Bone marrow (tissue), 2 donors: ENCODE measurements at regions not wholly inside any gene's neighbourhood (a gene's known extent, or its start where the extent isn't known, plus 50 kb on each side); places are given as distances from the start of the nearest gene placed in this dataset.
"Not testable (repeated sequence)": the region's sequence is repeated elsewhere in the genome, so short reads cannot be mapped to it uniquely, and the experiment has no call there.

Experiments
- DNase-seq, 2 donors: peaks; one replicate each; lab custom pipeline; 2025; lab: John Stamatoyannopoulos, UW

GRCh38 chrX:96430756-96431455 lies 253.7 kb upstream of the DIAPH2 start:
- DNase-seq: no peak

- no peak for DNase-seq
Measured at GRCh38 chrX:96432647-96433046, 252.0 kb upstream of the DIAPH2 start.

GRCh38 chrX:96433409-96434077 lies 251.1 kb upstream of the DIAPH2 start:
- DNase-seq: no peak

- DNase-seq: no peak
Measured at GRCh38 chrX:96435378-96436035, 249.1 kb upstream of the DIAPH2 start.

GRCh38 chrX:96436105-96436504 lies 248.5 kb upstream of the DIAPH2 start:
- DNase-seq: no peak

- DNase-seq: no peak
Measured at GRCh38 chrX:96438803-96439202, 245.8 kb upstream of the DIAPH2 start.

- no peak for DNase-seq
Measured at GRCh38 chrX:96440941-96441340, 243.7 kb upstream of the DIAPH2 start.

GRCh38 chrX:96445531-96446065 lies 239.0 kb upstream of the DIAPH2 start:
- DNase-seq: no peak

GRCh38 chrX:96446524-96446923 lies 238.1 kb upstream of the DIAPH2 start:
- no peak for DNase-seq

- no peak for DNase-seq
Measured at GRCh38 chrX:96447161-96447560, 237.5 kb upstream of the DIAPH2 start.

GRCh38 chrX:96449191-96449590 lies 235.5 kb upstream of the DIAPH2 start:
- no peak for DNase-seq

- no peak for DNase-seq
Measured at GRCh38 chrX:96449896-96450295, 234.7 kb upstream of the DIAPH2 start.

- no peak for DNase-seq
Measured at GRCh38 chrX:96453139-96453538, 231.5 kb upstream of the DIAPH2 start.

- no peak for DNase-seq
Measured at GRCh38 chrX:96455078-96455477, 229.6 kb upstream of the DIAPH2 start.

- no peak for DNase-seq
Measured at GRCh38 chrX:96464880-96465558, 219.6 kb upstream of the DIAPH2 start.

- no peak for DNase-seq
Measured at GRCh38 chrX:96474029-96474740, 210.5 kb upstream of the DIAPH2 start.

GRCh38 chrX:96474741-96475125 lies 209.9 kb upstream of the DIAPH2 start:
- DNase-seq: no peak

GRCh38 chrX:96480081-96480480 lies 204.6 kb upstream of the DIAPH2 start:
- DNase-seq: no peak

GRCh38 chrX:96481831-96482230 lies 202.8 kb upstream of the DIAPH2 start:
- no peak for DNase-seq

GRCh38 chrX:96483647-96484160 lies 200.9 kb upstream of the DIAPH2 start:
- no peak for DNase-seq

GRCh38 chrX:96486687-96487086 lies 198.0 kb upstream of the DIAPH2 start:
- DNase-seq: not testable (repeated sequence)

GRCh38 chrX:96502507-96502906 lies 182.1 kb upstream of the DIAPH2 start:
- no peak for DNase-seq
